Ectodermal cell (in vitro differentiated cells): ENCODE measurements at regions not wholly inside any gene's neighbourhood (a gene's known extent, or its start where the extent isn't known, plus 50 kb on each side); places are given as distances from the start of the nearest gene placed in this dataset.
"Not testable (repeated sequence)": the region's sequence is repeated elsewhere in the genome, so short reads cannot be mapped to it uniquely, and the experiment has no call there.

Source experiments
- H3K27ac ChIP-seq: 2 replicates; pipeline ENCODE4 v1.7.0; 2013; ENCODE audit warnings: mild to moderate bottlenecking, low read depth, low read length; ENCODE audit not compliant: insufficient read depth, poor library complexity, severe bottlenecking
- H3K27me3 ChIP-seq: 2 replicates; pipeline ENCODE4 v1.7.0; 2013; ENCODE audit warnings: mild to moderate bottlenecking, low read length; ENCODE audit not compliant: insufficient read depth, control insufficient read depth, poor library complexity, severe bottlenecking
- H3K36me3 ChIP-seq: one replicate; pipeline ENCODE4 v1.7.0; 2013; ENCODE audit warnings: low read length; ENCODE audit not compliant: control insufficient read depth, insufficient read depth
- H3K4me1 ChIP-seq: one replicate; pipeline ENCODE4 v1.7.0; 2013; ENCODE audit warnings: low read length; ENCODE audit not compliant: control insufficient read depth, insufficient read depth
- H3K4me3 ChIP-seq: 2 replicates; pipeline ENCODE4 v1.7.0; 2013; ENCODE audit warnings: low read depth, low read length, control low read depth; ENCODE audit not compliant: insufficient read depth
- H3K9me3 ChIP-seq: 2 replicates; pipeline ENCODE4 v1.7.0; 2013; ENCODE audit warnings: mild to moderate bottlenecking, low read length, moderate library complexity; ENCODE audit not compliant: control insufficient read depth
- WGBS, 2 experiments: methylation state at CpG; one replicate each; pipeline ENCODE4 v1.1.7; 2013; ENCODE audit warnings: missing lambda C conversion rate in 2 of 2; 5-methylcytosine and 5-hydroxymethylcytosine counted together

DNA sequence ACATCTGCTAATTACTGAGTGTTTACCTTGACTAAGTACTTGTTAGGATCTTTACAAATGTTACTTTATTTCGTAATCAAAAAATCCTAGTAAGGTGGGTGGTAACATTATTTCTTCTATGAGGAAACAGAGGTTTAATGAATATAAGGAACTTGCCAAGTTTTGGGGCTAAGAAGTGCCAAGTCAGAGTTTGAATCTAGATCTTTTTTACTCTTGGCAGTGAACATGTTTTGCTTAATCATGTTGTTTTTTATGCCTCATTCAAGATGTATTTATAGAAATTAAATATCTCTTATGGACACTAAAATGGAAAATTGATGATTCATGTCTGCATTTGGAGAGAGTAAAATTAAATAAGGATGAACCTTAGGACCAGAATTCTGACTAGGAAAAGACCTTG lies 393.7 kb downstream of the UTRN start:
- Histone ChIP-seq H3K9me3 (no peaks in the 10 kb centered on the region), H3K27me3 (no peaks in the 10 kb centered on the region), H3K36me3 (no peaks in the 10 kb centered on the region), H3K4me1 (no peaks in the 10 kb centered on the region), H3K4me3 (no peak overlapping the region), H3K27ac (no peak overlapping the region)
- 100% methylated on average over 1 of the region's 1 CpG for WGBS, 2 experiments

DNA sequence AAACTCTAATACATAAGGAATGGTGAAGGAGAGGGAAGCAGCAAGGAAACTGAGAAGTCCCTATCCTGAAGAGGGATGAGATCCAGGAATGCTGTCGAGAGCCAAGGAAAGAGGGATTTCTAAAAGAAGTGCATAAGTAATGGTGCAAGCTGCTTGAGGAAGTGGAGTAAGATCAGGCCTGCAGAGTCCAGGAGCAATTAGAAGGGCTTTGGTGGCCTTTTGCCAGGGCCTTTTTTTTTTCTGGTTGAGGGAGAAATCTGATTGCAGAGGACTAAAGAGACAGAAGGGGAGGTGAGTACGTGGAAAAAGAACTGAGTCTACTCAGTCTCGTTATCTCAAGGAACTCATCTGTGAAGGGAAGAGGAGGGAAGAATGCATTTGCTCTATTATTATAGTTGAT lies 396.2 kb downstream of the UTRN start:
- H3K27ac ChIP-seq: no peak overlapping the region
- H3K36me3 ChIP-seq: no peaks in the 10 kb centered on the region
- H3K4me3 ChIP-seq: no peak overlapping the region
- H3K9me3 ChIP-seq: no peaks in the 10 kb centered on the region
- H3K4me1 ChIP-seq: no peaks in the 10 kb centered on the region
- no peaks in the 10 kb centered on the region for H3K27me3 ChIP-seq
- 86 to 89% methylated on average over 3 of the region's 3 CpGs for WGBS, 2 experiments

- no peaks in the 10 kb centered on the region for H3K36me3 ChIP-seq
- no peak overlapping the region for H3K4me3 ChIP-seq
- H3K27me3 ChIP-seq: no peaks in the 10 kb centered on the region
- H3K4me1 ChIP-seq: no peaks in the 10 kb centered on the region
- no peak overlapping the region for H3K27ac ChIP-seq
- H3K9me3 ChIP-seq: no peaks in the 10 kb centered on the region
- WGBS, 2 experiments: 93 to 97% methylated on average over 6 of the region's 6 CpGs
These were observed 398.3 kb downstream of the UTRN start for GRCh38 chr6:144683216-144684070.

DNA sequence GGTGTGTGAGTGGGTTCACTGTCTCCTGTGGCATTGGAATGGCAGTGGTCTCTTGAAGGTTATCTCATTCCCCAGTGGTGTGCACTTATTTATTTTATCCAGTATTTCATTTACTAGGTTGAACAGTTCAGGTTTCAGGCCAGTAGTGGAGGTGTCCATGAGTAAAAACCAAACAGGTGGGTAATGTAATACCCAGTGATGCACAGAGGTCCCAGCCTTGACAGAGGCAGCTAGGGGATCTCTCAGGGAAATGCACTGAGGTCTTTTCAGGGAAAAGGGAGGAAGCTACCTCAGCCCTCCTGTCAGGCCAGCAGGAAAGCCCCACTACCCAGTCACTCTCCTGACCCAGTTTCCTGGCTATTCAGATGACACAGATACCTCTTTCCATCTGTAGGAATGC lies 403.6 kb downstream of the UTRN start:
- no peaks in the 10 kb centered on the region for H3K9me3 ChIP-seq
- no peak overlapping the region for H3K27ac ChIP-seq
- no peaks in the 10 kb centered on the region for H3K36me3 ChIP-seq
- H3K27me3 ChIP-seq: no peaks in the 10 kb centered on the region
- no peak overlapping the region for H3K4me3 ChIP-seq
- H3K4me1 ChIP-seq: no peaks in the 10 kb centered on the region

GRCh38 chr6:144689503-144690040 lies 404.4 kb downstream of the UTRN start:
- Histone ChIP-seq H3K4me3 (no peak overlapping the region), H3K27ac (no peak overlapping the region), H3K36me3 (no peaks in the 10 kb centered on the region), H3K27me3 (no peaks in the 10 kb centered on the region), H3K4me1 (no peaks in the 10 kb centered on the region), H3K9me3 (no peaks in the 10 kb centered on the region)
- WGBS, 2 experiments: 94 to 95% methylated on average over 3 of the region's 3 CpGs

GRCh38 chr6:144690133-144690532 lies 405.0 kb downstream of the UTRN start:
- no peaks in the 10 kb centered on the region for H3K36me3 ChIP-seq
- H3K4me3 ChIP-seq: no peak overlapping the region
- H3K27ac ChIP-seq: no peak overlapping the region
- H3K9me3 ChIP-seq: no peaks in the 10 kb centered on the region
- 89 to 100% methylated on average over 1 of the region's 1 CpG for WGBS, 2 experiments
- no peaks in the 10 kb centered on the region for H3K27me3 ChIP-seq
- no peaks in the 10 kb centered on the region for H3K4me1 ChIP-seq

- H3K4me3 ChIP-seq: no peak overlapping the region
- H3K4me1 ChIP-seq: no peaks in the 10 kb centered on the region
- 95 to 96% methylated on average over 3 to 4 of the region's 4 CpGs for WGBS, 2 experiments
- H3K36me3 ChIP-seq: no peaks in the 10 kb centered on the region
- no peaks in the 10 kb centered on the region for H3K27me3 ChIP-seq
- no peaks in the 10 kb centered on the region for H3K9me3 ChIP-seq
- no peak overlapping the region for H3K27ac ChIP-seq
These were observed 405.5 kb downstream of the UTRN start for GRCh38 chr6:144690666-144691065.

DNA sequence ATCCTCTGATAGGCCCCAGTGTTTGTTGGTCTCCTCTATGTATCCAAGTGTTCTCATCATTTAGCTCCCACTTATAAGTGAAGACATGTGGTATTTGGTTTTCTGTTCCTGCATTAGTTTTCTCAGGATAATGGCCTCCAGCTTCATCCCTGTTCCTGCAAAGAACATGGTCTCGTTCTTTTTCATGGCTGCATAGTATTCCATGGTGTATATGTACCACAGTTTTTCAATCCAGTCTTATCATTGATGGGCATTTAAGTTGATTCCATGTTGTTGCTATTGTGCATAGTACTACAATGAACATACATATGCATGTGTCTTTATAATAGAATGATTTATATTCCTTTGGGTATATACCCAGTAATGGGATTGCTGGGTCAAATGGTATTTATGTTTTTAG lies 406.9 kb downstream of the UTRN start:
- not testable (repeated sequence) for H3K9me3 ChIP-seq, H3K4me1 ChIP-seq, H3K27ac ChIP-seq, H3K4me3 ChIP-seq, H3K36me3 ChIP-seq, H3K27me3 ChIP-seq
- 93 to 100% methylated on average over 1 of the region's 1 CpG for WGBS, 2 experiments

- no peak overlapping the region for H3K27ac ChIP-seq
- no peaks in the 10 kb centered on the region for H3K36me3 ChIP-seq
- WGBS, 2 experiments: 79 to 93% methylated on average over 3 of the region's 3 CpGs
- H3K4me1 ChIP-seq: no peaks in the 10 kb centered on the region
- no peaks in the 10 kb centered on the region for H3K9me3 ChIP-seq
- no peaks in the 10 kb centered on the region for H3K27me3 ChIP-seq
- no peak overlapping the region for H3K4me3 ChIP-seq
These were observed 410.9 kb downstream of the UTRN start for GRCh38 chr6:144695858-144696533.

- no peaks in the 10 kb centered on the region for H3K27me3 ChIP-seq
- H3K4me1 ChIP-seq: no peaks in the 10 kb centered on the region
- H3K9me3 ChIP-seq: no peaks in the 10 kb centered on the region
- WGBS, 2 experiments: 100% methylated on average over 1 of the region's 2 CpGs; no CpG with 5 or more reads in 1 of the 2 experiments
- no peaks in the 10 kb centered on the region for H3K36me3 ChIP-seq
- H3K4me3 ChIP-seq: no peak overlapping the region
- H3K27ac ChIP-seq: no peak overlapping the region
These were observed 411.7 kb downstream of the UTRN start for GRCh38 chr6:144696610-144697368.
